ENCODE measurements at regions not wholly inside any gene's neighbourhood (a gene's known extent, or its start where the extent isn't known, plus 50 kb on each side); places are given as distances from the start of the nearest gene placed in this dataset.
"Not testable (repeated sequence)": the region's sequence is repeated elsewhere in the genome, so short reads cannot be mapped to it uniquely, and the experiment has no call there.

GRCh38 chr2:128510701-128511397 lies 192.2 kb upstream of the HS6ST1 start:
- DNase-seq (ENCODE audit: low read depth): no peak

DNA sequence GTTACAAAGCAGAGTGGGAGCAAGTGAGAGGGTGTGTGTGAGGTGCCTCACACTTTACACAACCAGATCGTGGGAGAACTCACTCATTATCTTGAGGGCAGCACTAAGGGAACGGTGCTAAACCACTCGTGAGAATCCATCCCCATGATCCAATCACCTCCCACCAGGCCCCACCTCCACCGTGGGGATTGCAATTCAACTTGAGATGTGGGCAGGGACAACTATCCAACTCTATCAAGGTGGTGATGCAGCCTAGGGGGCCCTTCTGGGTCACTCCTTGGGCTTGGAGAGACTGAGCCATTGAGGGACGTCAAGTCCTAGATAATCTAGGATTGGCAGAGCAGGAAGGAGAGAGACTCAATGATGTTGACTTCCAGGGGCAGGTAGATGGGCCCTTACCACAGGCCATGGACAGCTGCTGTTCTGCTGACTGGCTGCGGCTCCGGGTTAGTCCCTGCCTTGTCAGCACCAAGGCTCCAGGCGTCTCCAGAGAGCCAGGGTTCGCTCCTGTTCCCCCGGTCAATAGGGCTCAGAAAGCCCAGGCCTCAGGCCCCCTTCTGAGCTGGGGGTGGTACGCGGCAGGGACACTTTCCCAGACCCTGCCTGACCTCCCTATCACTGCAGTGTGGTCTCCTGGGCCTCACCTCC lies 193.2 kb upstream of the HS6ST1 start:
- DNase-seq (ENCODE audit: low read depth): no peak

DNA sequence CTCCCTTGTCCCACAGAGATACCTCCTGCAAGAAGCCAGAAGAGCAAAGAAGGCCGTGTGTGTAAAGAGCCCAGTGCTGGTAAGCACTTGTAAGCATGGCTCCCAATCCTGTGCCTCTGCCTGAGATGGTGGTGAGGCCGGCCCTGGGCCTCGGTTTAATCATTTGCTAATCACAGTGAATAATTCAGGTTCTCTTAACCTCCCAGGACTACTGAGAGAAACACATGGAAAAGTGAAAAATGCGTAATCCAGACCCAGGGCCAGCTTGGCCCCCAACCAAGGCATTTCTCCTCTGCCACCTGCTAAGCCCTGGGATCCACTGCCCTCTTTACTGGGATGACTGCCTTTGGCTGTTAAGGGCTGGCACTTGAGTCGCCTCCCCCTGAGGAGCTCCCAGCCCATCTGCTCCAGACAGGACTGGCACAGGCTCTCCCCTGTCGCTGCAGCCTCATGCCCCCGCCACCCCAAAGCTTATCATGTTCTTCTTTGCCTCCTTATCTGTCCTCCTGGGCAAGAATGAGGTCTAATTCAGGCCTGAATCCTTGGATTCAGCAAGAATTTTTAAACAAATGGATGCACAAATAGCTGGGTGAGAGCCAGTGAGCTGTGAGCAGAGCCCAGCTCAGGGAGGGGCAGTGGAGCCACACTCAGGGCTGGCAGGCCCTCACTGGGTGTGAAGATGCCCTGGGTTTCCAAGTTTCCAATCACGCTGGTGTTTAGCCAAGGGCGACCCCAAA lies 193.9 kb upstream of the HS6ST1 start:
- DNase-seq (ENCODE audit: low read depth): no peak

GRCh38 chr2:128513116-128513960 lies 194.7 kb upstream of the HS6ST1 start:
- DNase-seq (ENCODE audit: low read depth): no peak

GRCh38 chr2:128513961-128514283 lies 195.3 kb upstream of the HS6ST1 start:
- DNase-seq (ENCODE audit: low read depth): no peak

GRCh38 chr2:128514555-128514955 lies 195.9 kb upstream of the HS6ST1 start:
- DNase-seq (ENCODE audit: low read depth): no peak

GRCh38 chr2:128516938-128517337 lies 198.3 kb upstream of the HS6ST1 start:
- no peak for DNase-seq (ENCODE audit: low read depth)

DNA sequence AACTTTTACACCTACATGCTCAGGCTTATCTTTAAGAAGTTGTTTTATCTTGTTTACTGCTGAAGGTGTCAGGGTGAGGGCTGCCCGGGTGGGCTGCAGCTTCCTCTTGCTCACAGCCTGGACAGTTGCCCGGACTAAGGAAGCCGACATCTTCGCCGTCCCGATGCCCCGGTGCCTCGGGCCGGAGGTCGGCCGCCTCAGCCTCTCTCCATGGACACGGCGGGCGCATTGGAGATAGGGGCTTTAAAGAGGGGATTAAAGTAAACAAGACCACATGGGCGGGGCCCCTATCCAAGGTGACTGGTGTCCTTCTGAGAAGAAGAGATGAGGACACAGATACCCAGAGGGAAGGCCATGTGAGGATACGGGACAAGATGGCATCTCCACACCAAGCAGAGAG lies 200.4 kb upstream of the HS6ST1 start:
- not testable (repeated sequence) for DNase-seq (ENCODE audit: low read depth)

- DNase-seq (ENCODE audit: low read depth): no peak
These were observed 201.0 kb upstream of the HS6ST1 start for GRCh38 chr2:128519517-128520215.

GRCh38 chr2:128520340-128520739 lies 201.7 kb upstream of the HS6ST1 start:
- no peak for DNase-seq (ENCODE audit: low read depth)

GRCh38 chr2:128520791-128521190 lies 202.1 kb upstream of the HS6ST1 start:
- DNase-seq (ENCODE audit: low read depth): no peak

DNA sequence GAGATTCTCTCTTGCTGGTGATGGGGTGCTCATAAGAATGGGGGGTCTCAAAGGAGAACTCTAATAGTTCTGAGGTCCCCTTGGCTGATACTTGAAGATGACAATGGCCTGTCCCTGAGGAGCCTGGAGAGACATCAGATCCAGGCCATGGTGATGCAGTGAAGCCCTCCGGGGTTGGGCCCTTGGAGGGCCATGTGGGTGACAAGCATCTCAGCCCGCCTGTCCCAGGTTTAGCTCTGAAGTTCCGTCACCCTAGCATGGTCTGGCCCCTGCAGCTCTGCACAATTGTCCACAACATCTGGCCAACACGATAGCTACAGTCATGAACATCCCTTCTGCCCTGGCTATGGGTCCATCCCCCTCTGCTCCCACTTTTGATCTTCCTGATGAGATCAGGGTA lies 202.8 kb upstream of the HS6ST1 start:
- DNase-seq (ENCODE audit: low read depth): no peak

DNA sequence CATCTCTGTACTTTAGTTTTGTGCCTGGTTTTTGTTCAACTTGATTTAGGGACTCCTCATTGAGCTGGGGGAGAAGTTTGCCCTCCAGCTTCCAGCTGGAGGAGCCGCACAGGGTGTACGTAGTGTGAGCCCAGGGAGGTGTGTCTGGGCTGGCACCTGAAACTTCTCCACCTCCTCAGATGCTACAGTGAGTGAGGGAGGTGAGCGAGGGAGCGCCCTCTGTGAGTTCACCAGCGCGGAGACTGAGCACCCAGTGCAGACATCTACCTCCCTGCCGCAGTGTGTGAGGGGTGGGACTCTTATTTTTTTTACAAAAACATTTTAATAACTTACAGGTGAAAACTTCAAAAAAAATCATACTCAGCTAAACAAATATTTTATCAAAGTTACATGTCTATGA lies 204.2 kb upstream of the HS6ST1 start:
- no peak for DNase-seq (ENCODE audit: low read depth)

DNA sequence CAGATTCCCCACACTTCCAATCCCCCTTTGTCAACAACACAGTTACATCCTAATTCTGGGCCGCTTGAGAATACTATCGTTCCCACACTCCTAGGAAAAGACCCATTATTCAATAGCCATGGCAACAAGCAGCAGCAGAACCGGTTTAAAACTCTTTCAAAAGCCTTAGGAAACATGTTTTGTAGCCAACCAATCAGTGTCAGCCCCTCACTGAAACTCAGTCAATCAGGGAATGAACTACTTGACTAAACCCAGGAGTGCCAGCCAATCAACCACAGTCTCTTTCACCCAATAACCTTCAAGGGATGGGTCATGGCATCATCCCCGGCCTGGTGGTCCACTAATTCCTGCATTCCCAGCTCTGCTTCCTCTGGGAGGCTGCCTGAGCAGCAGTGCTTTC lies 204.8 kb upstream of the HS6ST1 start:
- DNase-seq (ENCODE audit: low read depth): no peak

DNA sequence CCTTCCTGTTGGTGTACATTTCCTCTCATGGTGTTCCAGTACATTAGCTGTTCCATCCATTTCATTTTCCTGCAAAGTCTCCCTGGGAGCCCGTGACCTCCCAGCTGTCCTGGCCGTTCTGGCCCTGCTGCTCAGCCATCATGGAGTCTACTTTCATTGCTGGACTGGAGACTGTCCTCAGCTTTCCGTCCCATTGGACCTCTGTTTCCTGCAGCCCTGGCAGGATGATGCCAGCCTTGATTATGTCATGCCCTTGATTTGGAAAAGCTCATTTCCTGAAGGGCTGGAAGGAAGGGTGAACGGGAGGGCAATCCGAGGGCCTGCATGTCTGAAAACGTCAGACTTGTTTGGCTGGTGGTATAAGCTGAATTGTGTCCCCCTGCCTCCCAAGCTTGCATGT lies 205.5 kb upstream of the HS6ST1 start:
- DNase-seq (ENCODE audit: low read depth): no peak

DNA sequence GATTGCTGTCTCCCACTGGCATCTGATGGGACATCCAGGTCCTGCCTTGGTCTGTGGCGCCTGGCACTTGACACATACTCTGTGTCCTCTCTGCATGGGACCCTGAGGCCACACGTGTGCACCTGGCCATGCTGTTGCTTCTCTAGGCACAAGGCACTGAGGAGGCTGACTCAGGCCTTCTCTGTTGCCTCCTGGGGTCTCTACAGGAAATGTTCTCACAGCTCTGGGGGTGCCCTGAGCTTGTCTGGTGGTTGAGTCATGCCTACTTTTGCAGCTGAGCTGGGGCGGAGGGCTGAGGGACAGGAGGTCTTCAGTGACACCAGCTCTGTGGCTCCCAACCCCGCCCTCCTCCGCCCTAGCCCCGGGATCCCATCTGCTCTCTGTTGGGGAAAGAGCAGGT lies 207.0 kb upstream of the HS6ST1 start:
- DNase-seq (ENCODE audit: low read depth): no peak

DNA sequence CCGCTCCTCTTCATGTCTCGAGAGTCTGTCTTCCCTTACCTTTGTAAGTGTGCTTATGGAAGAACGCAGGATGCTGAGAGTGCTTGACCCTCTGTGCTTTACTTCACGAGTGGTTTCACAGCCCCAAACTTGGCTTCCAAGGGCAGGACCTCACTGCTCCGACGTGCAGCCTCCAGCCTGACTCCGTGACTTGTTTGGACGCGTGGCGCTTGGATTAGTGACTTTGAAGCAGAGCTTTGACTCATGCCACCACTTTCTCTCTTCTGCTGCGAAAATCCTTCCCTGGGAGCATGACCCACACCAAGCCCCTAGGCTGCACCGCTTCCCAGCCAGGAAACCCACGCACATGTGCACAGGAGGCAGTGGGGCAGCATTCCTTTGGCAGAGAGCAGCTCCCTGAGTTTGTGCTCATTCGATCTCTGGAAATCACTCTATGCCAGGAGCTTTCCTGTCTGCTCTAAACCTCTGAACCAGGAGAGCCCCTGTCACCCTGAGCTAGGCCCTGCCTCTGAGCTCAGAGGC lies 207.8 kb upstream of the HS6ST1 start:
- no peak for DNase-seq (ENCODE audit: low read depth)

GRCh38 chr2:128528133-128528532 lies 209.5 kb upstream of the HS6ST1 start:
- DNase-seq (ENCODE audit: low read depth): no peak

DNA sequence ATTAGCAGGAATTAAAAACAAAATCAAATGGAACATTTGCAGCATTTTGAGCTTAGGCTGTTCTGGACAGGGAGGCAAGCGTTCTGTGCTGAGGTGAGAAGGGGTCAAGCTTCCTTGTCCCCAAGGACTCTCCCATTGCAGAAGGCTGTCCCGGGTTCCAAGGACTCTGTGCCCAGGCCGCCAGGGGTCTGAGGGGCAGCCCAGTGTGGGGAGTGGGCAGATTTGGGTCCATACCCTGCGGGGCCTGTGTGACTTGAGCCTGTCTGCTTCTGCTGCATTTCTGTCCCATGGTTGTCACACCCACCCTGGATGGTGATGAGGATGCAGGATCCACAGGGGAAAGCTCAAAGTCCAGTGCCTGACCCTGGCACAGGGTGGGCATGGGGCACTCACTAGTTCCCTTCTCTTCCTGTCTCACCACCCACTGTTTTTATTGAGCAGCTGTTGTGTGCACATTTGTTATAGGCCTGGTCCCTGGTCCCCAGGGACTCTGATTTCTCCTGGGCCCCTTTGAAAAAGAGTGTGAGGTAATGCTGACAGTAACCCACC lies 211.4 kb upstream of the HS6ST1 start:
- DNase-seq (ENCODE audit: low read depth): no peak

- no peak for DNase-seq (ENCODE audit: low read depth)
These were observed 213.2 kb upstream of the HS6ST1 start for GRCh38 chr2:128531856-128532255.

GRCh38 chr2:128533101-128533500 lies 214.4 kb upstream of the HS6ST1 start:
- DNase-seq (ENCODE audit: low read depth): no peak

Measured in stimulated activated CD8-positive, alpha-beta memory T cell treated with anti-CD3 and anti-CD28 coated beads, Interleukin-4, amount 100 ng/mL, for 24 hours (primary cell).